HCT116 (cell line): ENCODE measurements at regions not wholly inside any gene's neighbourhood (a gene's known extent, or its start where the extent isn't known, plus 50 kb on each side); places are given as distances from the start of the nearest gene placed in this dataset.

Experiments
- EZH2 ChIP-seq: fragments of 200-600 bp; sonication (generic); IDR thresholded peaks from 2 replicates; pipeline ENCODE4 v1.6.1; 2017; ENCODE audit warnings: antibody characterized with exemption, mixed run types
- EZH2phosphoT487 ChIP-seq: fragments of 200-600 bp; IDR thresholded peaks from 2 replicates; pipeline ENCODE4 v1.6.1; 2018; ENCODE audit warnings: antibody characterized with exemption, borderline replicate concordance
- JUND ChIP-seq: IDR thresholded peaks from 2 replicates; pipeline ENCODE4 v1.6.1; 2012
- POLR2A ChIP-seq: IDR thresholded peaks from 2 replicates; pipeline ENCODE4 v1.7.0; 2011; ENCODE audit warnings: borderline replicate concordance; ENCODE audit not compliant: insufficient read depth, insufficient read length; ENCODE audit errors: extremely low read depth
- RAD21 ChIP-seq: IDR thresholded peaks from 2 replicates; pipeline ENCODE4 v1.6.1; 2012; ENCODE audit warnings: low read depth, mild to moderate bottlenecking
- SP1 ChIP-seq: IDR thresholded peaks from 2 replicates; pipeline ENCODE4 v1.6.1; 2012; ENCODE audit warnings: low read depth
- ZFX ChIP-seq: fragments of 450-650 bp; IDR thresholded peaks from 2 replicates; pipeline ENCODE4 v1.6.1; 2017
- TF ChIP-seq, protein P1 (sequence below), 3 experiments: fragments of 200-600 bp in 1 of 3; sonication (generic) in 1 of 3; IDR thresholded peaks in 2 of 3; conservative IDR thresholded peaks in 1 of 3; 2 replicates each; pipeline ENCODE4 v1.5.1; 2012 to 2017; ENCODE audit warnings: low read depth in 2 of 3, low read length in 2 of 3, antibody characterized with exemption in 1 of 3, borderline replicate concordance in 1 of 3, control low read depth in 1 of 3, mild to moderate bottlenecking in 1 of 3, mixed read lengths in 1 of 3, mixed run types in 1 of 3, moderate library complexity in 1 of 3; ENCODE audit not compliant: insufficient read depth in 1 of 3
- TF ChIP-seq, protein P2 (sequence below): IDR thresholded peaks from 2 replicates; pipeline ENCODE4 v1.6.1; 2012; ENCODE audit warnings: low read depth

DNA sequence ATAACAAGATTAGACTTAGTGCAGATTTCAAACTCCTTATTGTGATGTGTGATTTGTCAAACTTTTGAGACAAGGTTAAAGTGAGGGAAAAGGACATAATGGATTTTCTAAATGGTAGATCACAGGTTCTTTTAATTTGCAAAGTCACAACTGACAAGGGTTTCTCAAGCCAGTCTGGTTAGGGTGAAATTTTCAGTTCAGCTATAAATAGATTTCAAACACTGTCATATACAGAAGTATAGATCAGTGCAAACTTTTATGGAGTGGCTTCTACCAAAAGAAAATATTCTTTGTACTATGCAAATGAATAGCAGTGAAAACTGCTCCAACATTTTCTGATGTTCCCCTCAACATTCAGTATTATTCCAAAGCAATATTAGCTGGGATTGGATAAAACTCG is 337.1 kb upstream of the MAN1A1 start:
- TF ChIP-seq SP1 (no peak), EZH2phosphoT487 (no peak), POLR2A (no peak), JUND (no peak), RAD21 (no peak), ZFX (no peak), EZH2 (no peak)
- TF ChIP-seq, protein P1, sequence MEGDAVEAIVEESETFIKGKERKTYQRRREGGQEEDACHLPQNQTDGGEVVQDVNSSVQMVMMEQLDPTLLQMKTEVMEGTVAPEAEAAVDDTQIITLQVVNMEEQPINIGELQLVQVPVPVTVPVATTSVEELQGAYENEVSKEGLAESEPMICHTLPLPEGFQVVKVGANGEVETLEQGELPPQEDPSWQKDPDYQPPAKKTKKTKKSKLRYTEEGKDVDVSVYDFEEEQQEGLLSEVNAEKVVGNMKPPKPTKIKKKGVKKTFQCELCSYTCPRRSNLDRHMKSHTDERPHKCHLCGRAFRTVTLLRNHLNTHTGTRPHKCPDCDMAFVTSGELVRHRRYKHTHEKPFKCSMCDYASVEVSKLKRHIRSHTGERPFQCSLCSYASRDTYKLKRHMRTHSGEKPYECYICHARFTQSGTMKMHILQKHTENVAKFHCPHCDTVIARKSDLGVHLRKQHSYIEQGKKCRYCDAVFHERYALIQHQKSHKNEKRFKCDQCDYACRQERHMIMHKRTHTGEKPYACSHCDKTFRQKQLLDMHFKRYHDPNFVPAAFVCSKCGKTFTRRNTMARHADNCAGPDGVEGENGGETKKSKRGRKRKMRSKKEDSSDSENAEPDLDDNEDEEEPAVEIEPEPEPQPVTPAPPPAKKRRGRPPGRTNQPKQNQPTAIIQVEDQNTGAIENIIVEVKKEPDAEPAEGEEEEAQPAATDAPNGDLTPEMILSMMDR (IDR thresholded peaks at IDR 0.05 in 2 of 3, conservative IDR thresholded peaks at IDR 0.05 in 1 of 3; ENCODE audit: borderline replicate concordance in 1 of 3, insufficient read depth in 1 of 3, low read depth in 2 of 3, low read length in 2 of 3) = no peak
- TF ChIP-seq, protein P2, sequence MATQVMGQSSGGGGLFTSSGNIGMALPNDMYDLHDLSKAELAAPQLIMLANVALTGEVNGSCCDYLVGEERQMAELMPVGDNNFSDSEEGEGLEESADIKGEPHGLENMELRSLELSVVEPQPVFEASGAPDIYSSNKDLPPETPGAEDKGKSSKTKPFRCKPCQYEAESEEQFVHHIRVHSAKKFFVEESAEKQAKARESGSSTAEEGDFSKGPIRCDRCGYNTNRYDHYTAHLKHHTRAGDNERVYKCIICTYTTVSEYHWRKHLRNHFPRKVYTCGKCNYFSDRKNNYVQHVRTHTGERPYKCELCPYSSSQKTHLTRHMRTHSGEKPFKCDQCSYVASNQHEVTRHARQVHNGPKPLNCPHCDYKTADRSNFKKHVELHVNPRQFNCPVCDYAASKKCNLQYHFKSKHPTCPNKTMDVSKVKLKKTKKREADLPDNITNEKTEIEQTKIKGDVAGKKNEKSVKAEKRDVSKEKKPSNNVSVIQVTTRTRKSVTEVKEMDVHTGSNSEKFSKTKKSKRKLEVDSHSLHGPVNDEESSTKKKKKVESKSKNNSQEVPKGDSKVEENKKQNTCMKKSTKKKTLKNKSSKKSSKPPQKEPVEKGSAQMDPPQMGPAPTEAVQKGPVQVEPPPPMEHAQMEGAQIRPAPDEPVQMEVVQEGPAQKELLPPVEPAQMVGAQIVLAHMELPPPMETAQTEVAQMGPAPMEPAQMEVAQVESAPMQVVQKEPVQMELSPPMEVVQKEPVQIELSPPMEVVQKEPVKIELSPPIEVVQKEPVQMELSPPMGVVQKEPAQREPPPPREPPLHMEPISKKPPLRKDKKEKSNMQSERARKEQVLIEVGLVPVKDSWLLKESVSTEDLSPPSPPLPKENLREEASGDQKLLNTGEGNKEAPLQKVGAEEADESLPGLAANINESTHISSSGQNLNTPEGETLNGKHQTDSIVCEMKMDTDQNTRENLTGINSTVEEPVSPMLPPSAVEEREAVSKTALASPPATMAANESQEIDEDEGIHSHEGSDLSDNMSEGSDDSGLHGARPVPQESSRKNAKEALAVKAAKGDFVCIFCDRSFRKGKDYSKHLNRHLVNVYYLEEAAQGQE = no peak
